Fibroblast of pulmonary artery (primary cell): ENCODE measurements at regions not wholly inside any gene's neighbourhood (a gene's known extent, or its start where the extent isn't known, plus 50 kb on each side); places are given as distances from the start of the nearest gene placed in this dataset.
"Not testable (repeated sequence)": the region's sequence is repeated elsewhere in the genome, so short reads cannot be mapped to it uniquely, and the experiment has no call there.

Experiments
- DNase-seq: peaks from one replicate; pipeline ENCODE4 v3.0.0-alpha.2; 2010; ENCODE audit warnings: low read depth
- H3K4me3 ChIP-seq: replicated peaks from 2 replicates; pipeline ENCODE4 v1.5.1; 2011; ENCODE audit warnings: low read depth, mild to moderate bottlenecking, control low read depth, low read length, moderate library complexity
- CTCF ChIP-seq: IDR thresholded peaks from 2 replicates; pipeline ENCODE4 v1.5.1; 2011; ENCODE audit warnings: mild to moderate bottlenecking, control low read depth, low read length, inconsistent platforms; ENCODE audit errors: missing control alignments

- no peak overlapping the region for H3K4me3 ChIP-seq
- no peak for DNase-seq
- no peak for TF ChIP-seq CTCF
Measured at GRCh38 chr1:191700922-191701321, 457.3 kb upstream of the RGS18 start.

GRCh38 chr1:191702124-191702523 is 456.1 kb upstream of the RGS18 start:
- no peak for TF ChIP-seq CTCF
- no peak for DNase-seq
- H3K4me3 ChIP-seq: no peak overlapping the region

- DNase-seq: peak; percentile 25
- no peak overlapping the region for H3K4me3 ChIP-seq
- no peak for TF ChIP-seq CTCF
Measured at GRCh38 chr1:191707288-191707687, 451.0 kb upstream of the RGS18 start.

GRCh38 chr1:191709215-191709614 is 449.0 kb upstream of the RGS18 start:
- no peak for TF ChIP-seq CTCF
- DNase-seq: no peak
- H3K4me3 ChIP-seq: no peak overlapping the region

- H3K4me3 ChIP-seq: no peak overlapping the region
- TF ChIP-seq CTCF: no peak
- DNase-seq: no peak
Measured at GRCh38 chr1:191711961-191712360, 446.3 kb upstream of the RGS18 start.

- no peak for DNase-seq
- no peak overlapping the region for H3K4me3 ChIP-seq
- no peak for TF ChIP-seq CTCF
Measured at GRCh38 chr1:191714845-191715244, 443.4 kb upstream of the RGS18 start.

GRCh38 chr1:191729742-191730141 is 428.5 kb upstream of the RGS18 start:
- no peak for TF ChIP-seq CTCF
- no peak for DNase-seq
- no peak overlapping the region for H3K4me3 ChIP-seq

- H3K4me3 ChIP-seq, DNase-seq: not testable (repeated sequence)
Measured at GRCh38 chr1:191731608-191732302, 426.5 kb upstream of the RGS18 start.
